ENCODE measurements at regions not wholly inside any gene's neighbourhood (a gene's known extent, or its start where the extent isn't known, plus 50 kb on each side); places are given as distances from the start of the nearest gene placed in this dataset.

DNA sequence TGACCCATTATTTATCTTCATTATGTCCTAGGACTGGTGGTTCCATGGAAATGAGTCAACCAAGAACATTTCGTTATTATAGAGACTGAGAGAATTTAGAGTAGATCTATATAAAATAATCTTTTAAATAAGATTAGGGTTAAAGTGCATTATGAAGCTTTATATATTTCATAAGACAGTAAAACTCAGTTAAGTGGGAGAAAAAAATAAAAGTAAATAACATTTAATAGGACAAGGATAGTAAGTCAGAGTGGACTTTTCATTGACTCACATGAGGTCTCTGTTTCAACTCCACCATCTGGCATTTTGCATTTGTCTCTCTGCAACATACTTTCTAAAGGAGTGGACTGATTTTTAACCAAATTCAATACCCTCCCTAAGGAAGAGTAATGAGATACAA is 125.3 kb upstream of the CCDC68 start:
- no peak for TF ChIP-seq YY1 (IDR thresholded peaks at IDR 0.05; ENCODE audit: low read depth)
- TF ChIP-seq EP300 (IDR thresholded peaks at IDR 0.05; ENCODE audit: borderline replicate concordance) = no peak
- TF ChIP-seq, protein P1, sequence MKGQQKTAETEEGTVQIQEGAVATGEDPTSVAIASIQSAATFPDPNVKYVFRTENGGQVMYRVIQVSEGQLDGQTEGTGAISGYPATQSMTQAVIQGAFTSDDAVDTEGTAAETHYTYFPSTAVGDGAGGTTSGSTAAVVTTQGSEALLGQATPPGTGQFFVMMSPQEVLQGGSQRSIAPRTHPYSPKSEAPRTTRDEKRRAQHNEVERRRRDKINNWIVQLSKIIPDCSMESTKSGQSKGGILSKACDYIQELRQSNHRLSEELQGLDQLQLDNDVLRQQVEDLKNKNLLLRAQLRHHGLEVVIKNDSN (IDR thresholded peaks at IDR 0.05) = no peak
- TF ChIP-seq, protein P2, sequence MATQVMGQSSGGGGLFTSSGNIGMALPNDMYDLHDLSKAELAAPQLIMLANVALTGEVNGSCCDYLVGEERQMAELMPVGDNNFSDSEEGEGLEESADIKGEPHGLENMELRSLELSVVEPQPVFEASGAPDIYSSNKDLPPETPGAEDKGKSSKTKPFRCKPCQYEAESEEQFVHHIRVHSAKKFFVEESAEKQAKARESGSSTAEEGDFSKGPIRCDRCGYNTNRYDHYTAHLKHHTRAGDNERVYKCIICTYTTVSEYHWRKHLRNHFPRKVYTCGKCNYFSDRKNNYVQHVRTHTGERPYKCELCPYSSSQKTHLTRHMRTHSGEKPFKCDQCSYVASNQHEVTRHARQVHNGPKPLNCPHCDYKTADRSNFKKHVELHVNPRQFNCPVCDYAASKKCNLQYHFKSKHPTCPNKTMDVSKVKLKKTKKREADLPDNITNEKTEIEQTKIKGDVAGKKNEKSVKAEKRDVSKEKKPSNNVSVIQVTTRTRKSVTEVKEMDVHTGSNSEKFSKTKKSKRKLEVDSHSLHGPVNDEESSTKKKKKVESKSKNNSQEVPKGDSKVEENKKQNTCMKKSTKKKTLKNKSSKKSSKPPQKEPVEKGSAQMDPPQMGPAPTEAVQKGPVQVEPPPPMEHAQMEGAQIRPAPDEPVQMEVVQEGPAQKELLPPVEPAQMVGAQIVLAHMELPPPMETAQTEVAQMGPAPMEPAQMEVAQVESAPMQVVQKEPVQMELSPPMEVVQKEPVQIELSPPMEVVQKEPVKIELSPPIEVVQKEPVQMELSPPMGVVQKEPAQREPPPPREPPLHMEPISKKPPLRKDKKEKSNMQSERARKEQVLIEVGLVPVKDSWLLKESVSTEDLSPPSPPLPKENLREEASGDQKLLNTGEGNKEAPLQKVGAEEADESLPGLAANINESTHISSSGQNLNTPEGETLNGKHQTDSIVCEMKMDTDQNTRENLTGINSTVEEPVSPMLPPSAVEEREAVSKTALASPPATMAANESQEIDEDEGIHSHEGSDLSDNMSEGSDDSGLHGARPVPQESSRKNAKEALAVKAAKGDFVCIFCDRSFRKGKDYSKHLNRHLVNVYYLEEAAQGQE (IDR thresholded peaks at IDR 0.05; ENCODE audit: low read depth) = no peak
- no peak for TF ChIP-seq EGR1 (IDR thresholded peaks at IDR 0.05)
- TF ChIP-seq TAF1 (IDR thresholded peaks at IDR 0.05; ENCODE audit: low read depth) = no peak
- no peak for TF ChIP-seq CEBPB (IDR thresholded peaks at IDR 0.05)
- TF ChIP-seq FOXM1 (IDR thresholded peaks at IDR 0.05; ENCODE audit: borderline replicate concordance, low read depth) = no peak
- no peak for TF ChIP-seq RAD21 (IDR thresholded peaks at IDR 0.05; ENCODE audit: low read depth)
- no peak for TF ChIP-seq ZBTB7A (IDR thresholded peaks at IDR 0.05; ENCODE audit: low read depth)
- TF ChIP-seq NFIC (IDR thresholded peaks at IDR 0.05) = no peak
- no peak for TF ChIP-seq CREB1 (IDR thresholded peaks at IDR 0.05; ENCODE audit: low read depth)
- TF ChIP-seq TCF12 (IDR thresholded peaks at IDR 0.05; ENCODE audit: low read depth) = no peak
- TF ChIP-seq, protein P3, sequence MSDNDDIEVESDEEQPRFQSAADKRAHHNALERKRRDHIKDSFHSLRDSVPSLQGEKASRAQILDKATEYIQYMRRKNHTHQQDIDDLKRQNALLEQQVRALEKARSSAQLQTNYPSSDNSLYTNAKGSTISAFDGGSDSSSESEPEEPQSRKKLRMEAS (IDR thresholded peaks at IDR 0.05) = no peak
